ENCODE measurements at regions not wholly inside any gene's neighbourhood (a gene's known extent, or its start where the extent isn't known, plus 50 kb on each side); places are given as distances from the start of the nearest gene placed in this dataset.

- Mint-ChIP-seq H3K9me3 (peaks cover 4% of the 10 kb centered on the region), H3K27ac (ENCODE audit: unreplicated experiment) (no peak overlapping the region), H3K36me3 (ENCODE audit: low read depth) (no peaks in the 10 kb centered on the region), H3K4me1 (peaks cover 13% of the 10 kb centered on the region), H3K4me3 (no peak overlapping the region), H3K27me3 (ENCODE audit: low read depth) (no peaks in the 10 kb centered on the region)
- TF ChIP-seq, protein P1, sequence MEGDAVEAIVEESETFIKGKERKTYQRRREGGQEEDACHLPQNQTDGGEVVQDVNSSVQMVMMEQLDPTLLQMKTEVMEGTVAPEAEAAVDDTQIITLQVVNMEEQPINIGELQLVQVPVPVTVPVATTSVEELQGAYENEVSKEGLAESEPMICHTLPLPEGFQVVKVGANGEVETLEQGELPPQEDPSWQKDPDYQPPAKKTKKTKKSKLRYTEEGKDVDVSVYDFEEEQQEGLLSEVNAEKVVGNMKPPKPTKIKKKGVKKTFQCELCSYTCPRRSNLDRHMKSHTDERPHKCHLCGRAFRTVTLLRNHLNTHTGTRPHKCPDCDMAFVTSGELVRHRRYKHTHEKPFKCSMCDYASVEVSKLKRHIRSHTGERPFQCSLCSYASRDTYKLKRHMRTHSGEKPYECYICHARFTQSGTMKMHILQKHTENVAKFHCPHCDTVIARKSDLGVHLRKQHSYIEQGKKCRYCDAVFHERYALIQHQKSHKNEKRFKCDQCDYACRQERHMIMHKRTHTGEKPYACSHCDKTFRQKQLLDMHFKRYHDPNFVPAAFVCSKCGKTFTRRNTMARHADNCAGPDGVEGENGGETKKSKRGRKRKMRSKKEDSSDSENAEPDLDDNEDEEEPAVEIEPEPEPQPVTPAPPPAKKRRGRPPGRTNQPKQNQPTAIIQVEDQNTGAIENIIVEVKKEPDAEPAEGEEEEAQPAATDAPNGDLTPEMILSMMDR (conservative IDR thresholded peaks at IDR 0.05): no peak
- no peak for DNase-seq (ENCODE audit: low read depth, low spot score)
Observed at GRCh38 chr22:48870436-48870835, 957.2 kb downstream of the BRD1 start.

GRCh38 chr22:48869788-48870187 lies 957.9 kb downstream of the BRD1 start:
- H3K9me3 Mint-ChIP-seq: peaks cover 4% of the 10 kb centered on the region
- H3K36me3 Mint-ChIP-seq (ENCODE audit: low read depth): no peaks in the 10 kb centered on the region
- H3K27ac Mint-ChIP-seq (ENCODE audit: unreplicated experiment): no peak overlapping the region
- DNase-seq (ENCODE audit: low read depth, low spot score): no peak
- no peaks in the 10 kb centered on the region for H3K27me3 Mint-ChIP-seq (ENCODE audit: low read depth)
- H3K4me3 Mint-ChIP-seq: no peak overlapping the region
- peaks cover 13% of the 10 kb centered on the region for H3K4me1 Mint-ChIP-seq
- TF ChIP-seq, protein P1 (conservative IDR thresholded peaks at IDR 0.05): no peak

DNA sequence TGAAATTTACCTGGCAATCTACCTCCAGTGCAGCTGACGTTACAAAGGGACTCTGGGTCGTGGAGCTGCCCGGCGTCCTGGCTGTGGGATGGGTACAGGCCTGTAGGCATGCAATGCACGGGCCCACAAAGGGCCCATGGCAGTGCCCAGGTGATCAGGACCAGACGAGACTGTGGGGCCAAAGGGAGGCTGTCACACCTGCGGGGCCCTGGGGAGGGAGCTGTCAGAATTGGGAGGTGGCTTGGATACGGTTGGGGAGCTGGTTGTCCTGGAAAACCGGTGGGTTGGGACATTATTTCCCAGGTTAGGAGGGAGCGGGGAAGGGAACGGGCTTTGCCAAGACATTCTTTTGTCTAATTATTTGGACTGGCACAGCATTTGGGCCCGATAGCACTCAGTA lies 958.5 kb downstream of the BRD1 start:
- no peak for DNase-seq (ENCODE audit: low read depth, low spot score)
- TF ChIP-seq, protein P1 (conservative IDR thresholded peaks at IDR 0.05): no peak
- no peaks in the 10 kb centered on the region for H3K36me3 Mint-ChIP-seq (ENCODE audit: low read depth)

GRCh38 chr22:48868554-48868953 lies 959.1 kb downstream of the BRD1 start:
- H3K4me1 Mint-ChIP-seq: peaks cover 13% of the 10 kb centered on the region
- H3K4me3 Mint-ChIP-seq: no peak overlapping the region
- no peaks in the 10 kb centered on the region for H3K36me3 Mint-ChIP-seq (ENCODE audit: low read depth)
- DNase-seq (ENCODE audit: low read depth, low spot score): no peak
- no peaks in the 10 kb centered on the region for H3K27me3 Mint-ChIP-seq (ENCODE audit: low read depth)
- no peak overlapping the region for H3K27ac Mint-ChIP-seq (ENCODE audit: unreplicated experiment)
- TF ChIP-seq, protein P1 (conservative IDR thresholded peaks at IDR 0.05): no peak
- H3K9me3 Mint-ChIP-seq: peaks cover 4% of the 10 kb centered on the region

More for the DNA sequence above, 958.5 kb downstream of the BRD1 start:
- no peak overlapping the region for H3K4me3 Mint-ChIP-seq
- H3K4me1 Mint-ChIP-seq: peaks cover 13% of the 10 kb centered on the region
- peaks cover 4% of the 10 kb centered on the region for H3K9me3 Mint-ChIP-seq
- H3K27me3 Mint-ChIP-seq (ENCODE audit: low read depth): no peaks in the 10 kb centered on the region
- H3K27ac Mint-ChIP-seq (ENCODE audit: unreplicated experiment): no peak overlapping the region

DNA sequence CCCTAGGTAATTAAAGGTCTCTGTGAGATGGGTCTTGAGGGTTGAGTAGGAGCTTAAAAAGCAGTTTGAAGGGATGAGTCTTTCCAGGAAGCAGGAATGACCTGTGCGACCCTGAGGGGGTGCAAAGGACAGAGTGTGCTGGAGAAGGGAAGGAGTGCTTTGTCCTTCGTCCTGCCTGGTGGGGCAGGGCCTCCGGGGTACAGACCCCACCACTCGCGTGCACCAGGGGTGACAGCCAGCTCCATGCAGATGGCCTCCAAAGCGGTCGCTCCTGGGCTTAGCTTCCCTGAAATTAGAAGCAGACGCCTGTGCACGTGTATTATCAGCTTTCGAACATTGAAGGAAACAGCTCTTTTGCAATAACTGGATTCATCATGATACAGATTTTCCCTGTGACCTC lies 959.8 kb downstream of the BRD1 start:
- Mint-ChIP-seq H3K9me3 (peaks cover 4% of the 10 kb centered on the region), H3K4me1 (peaks cover 13% of the 10 kb centered on the region), H3K36me3 (ENCODE audit: low read depth) (no peaks in the 10 kb centered on the region), H3K27me3 (ENCODE audit: low read depth) (no peaks in the 10 kb centered on the region), H3K27ac (ENCODE audit: unreplicated experiment) (peak overlapping the region; percentile 86), H3K4me3 (no peak overlapping the region)
- DNase-seq (ENCODE audit: low read depth, low spot score): no peak
- TF ChIP-seq, protein P1 (conservative IDR thresholded peaks at IDR 0.05): no peak

Measured in neural crest cell (in vitro differentiated cells).